ENCODE measurements at regions not wholly inside any gene's neighbourhood (a gene's known extent, or its start where the extent isn't known, plus 50 kb on each side); places are given as distances from the start of the nearest gene placed in this dataset.
"Not testable (repeated sequence)": the region's sequence is repeated elsewhere in the genome, so short reads cannot be mapped to it uniquely, and the experiment has no call there.

DNA sequence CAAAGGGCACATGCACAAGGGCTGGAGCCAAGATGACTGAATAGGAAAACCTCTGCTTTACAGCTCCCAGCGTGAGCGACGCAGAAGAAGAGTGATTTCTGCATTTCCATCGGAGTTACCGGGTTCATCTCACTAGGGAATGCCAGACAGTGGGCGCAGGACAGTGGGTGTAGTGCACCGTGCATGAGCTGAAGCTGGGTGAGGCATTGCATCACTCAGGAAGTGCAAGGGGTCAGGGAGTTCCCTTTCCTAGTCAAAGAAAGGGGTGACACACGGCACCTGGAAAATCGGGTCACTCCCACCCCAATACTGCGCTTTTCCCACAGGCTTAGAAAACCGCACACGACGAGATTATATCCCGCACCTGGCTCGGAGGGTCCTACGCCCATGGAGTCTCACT lies 64.5 kb upstream of the HTR1E start:
- not testable (repeated sequence) for DNase-seq

DNA sequence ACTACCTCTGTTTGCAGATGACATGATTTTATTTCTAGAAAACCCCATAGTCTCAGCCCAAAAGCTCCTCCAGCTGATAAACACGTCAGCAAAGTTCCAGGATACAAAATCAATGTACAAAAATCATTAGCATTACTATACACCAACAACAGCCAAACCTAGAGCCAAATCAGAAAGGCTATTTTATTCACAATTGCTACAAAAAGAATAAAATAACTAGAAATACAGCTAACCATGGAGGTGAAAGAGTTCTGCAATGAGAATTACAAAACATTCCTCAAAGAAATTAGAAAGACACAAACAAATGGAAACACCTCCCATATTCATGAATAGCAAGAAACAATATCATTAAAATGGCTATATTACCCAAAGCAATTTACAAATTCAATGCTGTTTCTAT lies 65.6 kb upstream of the HTR1E start:
- DNase-seq = no peak

DNA sequence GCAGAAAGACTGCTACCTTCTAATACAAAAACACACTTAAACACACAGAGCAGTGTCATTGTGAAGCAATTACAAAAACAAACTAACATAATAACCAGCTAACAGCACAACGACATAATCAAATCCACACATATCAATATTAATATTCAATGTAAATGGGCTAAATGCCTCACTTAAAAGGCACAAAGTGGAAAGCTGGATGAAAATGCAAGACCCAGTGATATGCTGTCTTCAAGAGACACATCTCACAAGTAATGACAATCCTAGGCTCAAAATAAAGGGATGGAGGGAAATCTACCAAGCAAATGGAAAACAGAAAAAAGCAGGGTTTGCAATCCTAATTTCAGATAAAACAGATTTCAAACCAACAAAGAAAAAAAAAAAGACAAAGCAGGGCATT lies 67.8 kb upstream of the HTR1E start:
- no peak for DNase-seq

GRCh38 chr6:86859513-86859912 lies 77.8 kb upstream of the HTR1E start:
- no peak for DNase-seq

GRCh38 chr6:86858970-86859369 lies 78.4 kb upstream of the HTR1E start:
- no peak for DNase-seq

- DNase-seq = no peak
Measured at GRCh38 chr6:86857783-86858182, 79.5 kb upstream of the HTR1E start.

- peak; percentile 37 for DNase-seq
Measured at GRCh38 chr6:86856937-86857563, 80.3 kb upstream of the HTR1E start.

- DNase-seq = no peak
Measured at GRCh38 chr6:86856379-86856778, 80.9 kb upstream of the HTR1E start.

- DNase-seq = no peak
Measured at GRCh38 chr6:86848986-86849385, 88.3 kb upstream of the HTR1E start.

DNA sequence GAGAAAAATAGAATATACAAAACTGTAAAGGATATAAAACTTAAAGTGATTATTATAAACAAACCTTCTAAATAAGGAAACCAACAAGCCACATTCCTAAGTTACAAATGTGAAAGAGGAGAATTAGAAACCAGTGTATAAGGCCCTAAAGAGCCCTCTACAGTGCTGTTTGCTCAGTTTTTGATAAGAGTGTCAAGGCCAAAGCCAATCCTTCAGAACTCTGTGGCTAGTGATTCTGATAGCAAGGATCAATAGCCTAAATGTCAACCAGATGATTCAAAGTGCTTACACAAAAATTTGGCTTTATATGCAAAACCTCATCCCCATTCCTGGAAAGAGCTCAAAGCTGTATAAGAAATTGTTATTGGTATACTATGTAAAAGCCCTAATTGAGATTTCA lies 104.6 kb upstream of the HTR1E start:
- DNase-seq = no peak

DNA sequence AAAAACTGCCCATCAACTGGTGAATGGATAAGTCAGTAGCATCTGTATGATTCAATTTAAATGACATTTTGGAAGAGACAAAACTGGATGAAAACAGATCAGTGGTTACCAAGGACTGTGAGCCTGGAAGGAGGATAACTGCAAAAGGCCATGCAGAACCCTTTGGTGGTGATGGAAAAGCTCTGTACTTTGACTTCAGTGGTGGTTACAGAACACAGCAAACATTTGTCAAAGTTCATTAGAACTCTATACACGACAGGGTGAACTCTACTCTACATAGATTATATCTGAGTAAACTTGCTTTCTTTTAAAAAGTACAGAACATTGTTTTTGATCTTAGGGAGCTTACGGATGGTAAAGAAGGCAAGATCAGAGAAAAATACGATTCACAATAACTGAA lies 111.9 kb upstream of the HTR1E start:
- DNase-seq = no peak

DNA sequence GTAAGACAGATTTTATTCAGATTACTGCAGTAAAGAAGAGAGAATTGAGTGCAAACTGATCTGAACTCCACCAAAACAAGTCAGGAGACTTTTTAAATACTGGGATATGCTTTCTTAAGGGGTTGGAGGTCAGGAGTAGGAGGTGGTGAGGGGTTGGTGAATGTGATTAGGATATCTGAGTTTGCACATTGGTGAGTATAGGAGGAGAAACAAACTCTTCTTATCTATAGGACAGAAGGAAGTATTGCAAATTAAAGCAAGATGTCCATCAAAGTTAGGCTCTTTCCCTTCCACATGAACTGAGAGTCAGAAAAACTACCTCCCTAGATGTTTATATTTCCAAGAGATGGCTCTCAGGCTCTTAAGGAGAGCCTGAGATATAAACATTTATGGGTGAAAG lies 114.6 kb upstream of the HTR1E start:
- DNase-seq = no peak

DNA sequence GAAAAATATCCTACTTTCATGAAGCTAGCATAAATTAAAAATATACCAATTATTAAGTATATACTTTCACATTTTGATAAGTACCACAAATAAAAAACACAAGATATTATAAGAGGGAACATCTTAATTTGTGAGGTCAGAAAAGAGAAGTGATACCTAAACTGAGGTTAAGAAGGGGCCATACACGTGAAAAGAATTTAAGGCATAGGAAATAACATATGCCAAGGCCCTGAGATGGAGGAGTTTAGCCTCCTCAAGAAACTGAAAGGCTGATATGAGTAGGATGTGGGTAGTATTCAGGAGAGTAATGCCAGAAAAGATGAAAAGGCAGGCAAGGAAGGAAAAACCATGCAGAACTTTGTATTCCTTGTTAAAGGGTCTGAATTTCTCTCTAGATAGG lies 116.6 kb upstream of the HTR1E start:
- no peak for DNase-seq

GRCh38 chr6:86793649-86794048 lies 143.7 kb upstream of the HTR1E start:
- DNase-seq = no peak

GRCh38 chr6:86791476-86791875 lies 145.9 kb upstream of the HTR1E start:
- DNase-seq = no peak

DNA sequence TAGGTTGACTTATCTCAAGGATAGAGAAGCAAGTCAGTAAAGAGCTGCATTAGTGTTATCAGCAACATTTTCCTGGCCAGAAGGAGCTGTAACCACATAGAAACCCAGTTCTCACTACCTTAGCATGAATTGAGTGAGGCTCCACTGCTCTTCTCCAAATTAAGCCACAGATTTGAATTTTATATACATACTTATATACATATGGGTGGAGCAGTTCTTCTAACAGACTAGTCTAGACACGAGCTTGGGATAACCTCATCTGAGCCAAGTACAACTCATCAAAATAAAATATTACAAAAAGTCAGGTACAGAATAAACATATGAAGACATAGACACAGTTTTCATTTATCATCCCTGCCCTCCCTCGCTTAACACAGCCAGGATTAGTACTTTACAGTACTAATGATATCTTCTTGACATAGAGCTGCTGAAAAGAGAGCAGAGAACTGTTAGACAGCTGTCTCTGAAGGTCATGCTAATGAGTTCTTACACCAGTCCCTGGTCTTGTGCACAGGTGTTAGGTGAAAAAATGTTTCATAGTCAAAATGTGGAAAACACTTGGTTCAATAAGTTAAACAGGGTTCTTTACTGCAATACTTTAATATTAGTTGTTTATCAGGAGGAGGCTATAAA lies 147.4 kb upstream of the HTR1E start:
- no peak for DNase-seq

DNA sequence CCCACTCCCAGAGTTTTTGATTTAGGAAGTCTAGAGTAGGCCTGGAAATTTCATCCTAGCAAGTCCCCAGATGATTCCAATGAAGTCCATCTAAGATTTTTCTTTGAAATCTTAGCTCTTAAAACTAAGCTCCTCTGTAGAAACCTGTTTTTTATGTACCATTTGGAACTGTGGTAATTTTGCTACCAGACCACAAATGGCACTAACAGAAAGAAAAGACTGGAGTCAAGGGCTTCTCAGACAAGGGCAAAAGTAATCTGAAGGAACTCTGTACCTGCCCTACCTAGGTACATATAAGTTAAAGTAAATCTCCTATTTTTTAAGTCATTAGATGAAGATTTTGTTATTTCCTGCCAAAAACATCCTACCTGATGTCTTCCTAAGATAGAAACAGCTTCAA lies 155.0 kb upstream of the HTR1E start:
- no peak for DNase-seq

DNA sequence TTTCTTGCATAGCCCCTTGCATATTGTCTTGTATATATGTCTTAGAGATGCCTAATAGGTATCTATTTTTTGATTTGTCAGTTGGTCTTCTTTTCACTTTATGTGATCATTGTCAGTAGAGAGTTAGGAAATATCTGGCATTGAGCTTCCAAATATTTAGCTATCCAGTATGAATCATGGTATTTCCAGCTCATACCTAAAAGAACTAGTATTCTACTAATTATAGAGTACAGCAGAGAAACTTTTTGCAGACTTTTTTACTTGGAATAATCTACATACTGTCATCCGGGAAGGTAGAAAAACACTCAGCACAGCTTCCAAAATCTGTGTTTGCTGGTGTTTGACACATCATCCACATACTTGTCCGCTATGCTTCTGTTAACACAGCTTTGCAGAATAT lies 156.4 kb upstream of the HTR1E start:
- no peak for DNase-seq

- no peak for DNase-seq
Measured at GRCh38 chr6:86775893-86776292, 161.4 kb upstream of the HTR1E start.

GRCh38 chr6:86765211-86765610 lies 172.1 kb upstream of the HTR1E start:
- no peak for DNase-seq

GRCh38 chr6:86759953-86760352 lies 177.4 kb upstream of the HTR1E start:
- DNase-seq = not testable (repeated sequence)

GRCh38 chr6:86756640-86757229 lies 180.6 kb upstream of the HTR1E start:
- no peak for DNase-seq

GRCh38 chr6:86744048-86744447 lies 193.3 kb upstream of the HTR1E start:
- DNase-seq = no peak

DNA sequence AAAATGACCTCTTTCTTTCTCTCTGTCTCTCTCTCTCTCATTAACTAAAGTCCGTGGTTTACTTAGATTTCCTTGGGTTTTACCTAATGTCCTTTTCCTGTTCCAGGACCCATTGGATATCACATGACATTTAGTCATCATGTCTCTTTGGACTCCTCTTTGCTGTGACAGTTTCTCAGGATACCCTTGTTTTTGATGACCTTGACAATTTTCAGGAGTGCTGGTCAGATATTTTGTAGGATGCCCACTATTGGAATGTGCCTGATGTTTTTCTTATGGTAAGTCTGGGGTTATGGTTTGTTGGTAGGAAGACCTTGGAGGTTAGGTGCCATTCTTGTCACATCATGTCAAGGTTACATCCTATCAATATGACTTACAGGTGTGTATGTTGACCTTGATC lies 199.2 kb upstream of the HTR1E start:
- DNase-seq = no peak

DNA sequence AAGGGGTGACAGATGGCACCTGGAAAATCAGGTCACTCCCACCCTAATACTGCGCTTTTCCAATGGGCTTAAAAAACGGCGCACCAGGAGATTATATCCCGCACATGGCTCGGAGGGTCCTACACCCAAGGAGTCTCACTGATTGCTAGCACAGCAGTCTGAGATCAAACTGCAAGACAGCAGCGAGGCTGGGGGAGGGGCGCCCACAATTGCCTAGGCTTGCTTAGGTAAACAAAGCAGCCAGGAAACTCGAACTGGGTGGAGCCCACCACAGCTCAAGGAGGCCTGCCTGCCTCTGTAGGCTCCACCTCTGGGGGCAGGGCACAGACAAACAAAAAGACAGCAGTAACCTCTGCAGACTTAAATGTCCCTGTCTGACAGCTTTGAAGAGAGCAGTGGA lies 205.7 kb upstream of the HTR1E start:
- not testable (repeated sequence) for DNase-seq

Measured in inflammatory macrophage treated with lipopolysaccharide for 4 hours (primary cell).